AG09309 (cell line): ENCODE measurements at regions not wholly inside any gene's neighbourhood (a gene's known extent, or its start where the extent isn't known, plus 50 kb on each side); places are given as distances from the start of the nearest gene placed in this dataset.

Experiments used
- DNase-seq: peaks from one replicate; pipeline ENCODE4 v3.0.0-alpha.2; 2010; ENCODE audit warnings: low read depth
- H3K4me3 ChIP-seq: 2 replicates; pipeline ENCODE4 v1.5.1; 2011; ENCODE audit warnings: mild to moderate bottlenecking, low read depth, low read length, moderate library complexity; ENCODE audit not compliant: control insufficient read depth
- CTCF ChIP-seq: IDR thresholded peaks from 2 replicates; pipeline ENCODE4 v1.5.1; 2011; ENCODE audit warnings: mild to moderate bottlenecking, low read depth, low read length, inconsistent platforms; ENCODE audit not compliant: insufficient read depth, control insufficient read depth; ENCODE audit errors: missing control alignments

- DNase-seq: no peak
- no peak for TF ChIP-seq CTCF
- no peak overlapping the region for H3K4me3 ChIP-seq
These were observed 2523.2 kb upstream of the PCDH20 start for GRCh38 chr13:63938851-63939250.

- TF ChIP-seq CTCF: no peak
- no peak for DNase-seq
- no peak overlapping the region for H3K4me3 ChIP-seq
These were observed 2494.9 kb upstream of the PCDH20 start for GRCh38 chr13:63910511-63910910.

- no peak overlapping the region for H3K4me3 ChIP-seq
- no peak for TF ChIP-seq CTCF
- no peak for DNase-seq
These were observed 2494.2 kb upstream of the PCDH20 start for GRCh38 chr13:63909726-63910375.

GRCh38 chr13:63902141-63902540 lies 2486.5 kb upstream of the PCDH20 start:
- DNase-seq: no peak
- no peak for TF ChIP-seq CTCF
- H3K4me3 ChIP-seq: no peak overlapping the region

- no peak for TF ChIP-seq CTCF
- no peak for DNase-seq
- H3K4me3 ChIP-seq: no peak overlapping the region
These were observed 2486.0 kb upstream of the PCDH20 start for GRCh38 chr13:63901630-63902029.

- no peak for TF ChIP-seq CTCF
- DNase-seq: no peak
These were observed 2484.8 kb upstream of the PCDH20 start for GRCh38 chr13:63900406-63900805.

More at GRCh38 chr13:63900406-63900805, 2484.8 kb upstream of the PCDH20 start:
- no peak overlapping the region for H3K4me3 ChIP-seq
